Right atrium auricular region (tissue), 2 donors: ENCODE measurements at regions not wholly inside any gene's neighbourhood (a gene's known extent, or its start where the extent isn't known, plus 50 kb on each side); places are given as distances from the start of the nearest gene placed in this dataset.

ENCODE experiments used
- DNase-seq: peaks from one replicate; pipeline ENCODE4 v3.0.0-alpha.2; 2019; ENCODE audit warnings: low spot score
- H3K27ac ChIP-seq, 2 donors: fragments of 200-600 bp; sonication (generic); 1 replicate in 1 of 2; 2 replicates in 1 of 2; pipeline ENCODE4 v1.5.1; 2016 to 2019
- H3K27me3 ChIP-seq, 2 donors: fragments of 200-600 bp; sonication (generic); one replicate each; pipeline versions ENCODE4 v1.5.1 to v1.6.0; 2017 to 2019
- H3K36me3 ChIP-seq: fragments of 200-600 bp; sonication (generic); one replicate; pipeline ENCODE4 v1.5.1; 2016
- H3K4me1 ChIP-seq, 2 donors: fragments of 200-600 bp; sonication (generic); one replicate each; pipeline versions ENCODE4 v1.5.1 to v1.6.0; 2017 to 2019
- H3K4me3 ChIP-seq, 2 donors: fragments of 200-600 bp; sonication (generic); 1 replicate in 1 of 2; 2 replicates in 1 of 2; pipeline ENCODE4 v1.5.1; 2017 to 2019; ENCODE audit warnings: mild to moderate bottlenecking in 1 of 2, moderate library complexity in 1 of 2
- H3K9me3 ChIP-seq, 2 donors: fragments of 200-600 bp; sonication (generic); one replicate each; pipeline ENCODE4 v1.5.1; 2019
- TF ChIP-seq, protein P1 (sequence below), 2 donors: fragments of 200-600 bp; sonication (generic); IDR thresholded peaks; one replicate each; pipeline ENCODE4 v1.5.1; 2019; ENCODE audit warnings: antibody characterized with exemption in 2 of 2

DNA sequence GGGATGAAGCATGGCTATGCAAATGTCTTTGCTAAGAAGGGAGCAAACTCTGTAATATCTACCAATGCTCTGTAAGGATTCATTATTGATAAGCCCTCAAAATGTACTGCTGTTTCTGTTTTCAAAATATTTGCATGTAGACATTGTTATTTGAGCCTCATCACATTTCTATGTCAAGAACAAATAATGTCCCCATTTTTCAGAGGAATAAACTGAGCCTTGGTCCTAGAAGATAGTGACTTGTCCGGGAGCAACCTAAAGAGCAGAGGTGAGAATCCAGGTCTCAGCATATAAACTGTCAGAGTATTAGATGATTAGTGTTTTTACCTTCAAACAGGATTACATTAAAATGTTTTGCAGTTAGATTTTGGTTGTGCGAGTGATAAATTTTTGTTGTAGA lies 125.5 kb upstream of the SRRM4 start:
- H3K27ac ChIP-seq, result no peak overlapping the region

GRCh38 chr12:118866346-118866745 lies 115.0 kb upstream of the SRRM4 start:
- no peaks in the 10 kb centered on the region for H3K36me3 ChIP-seq
- H3K27me3 ChIP-seq, result no peaks in the 10 kb centered on the region
- H3K4me1 ChIP-seq, result no peaks in the 10 kb centered on the region
- H3K27ac ChIP-seq, result no peak overlapping the region
- TF ChIP-seq, protein P1, sequence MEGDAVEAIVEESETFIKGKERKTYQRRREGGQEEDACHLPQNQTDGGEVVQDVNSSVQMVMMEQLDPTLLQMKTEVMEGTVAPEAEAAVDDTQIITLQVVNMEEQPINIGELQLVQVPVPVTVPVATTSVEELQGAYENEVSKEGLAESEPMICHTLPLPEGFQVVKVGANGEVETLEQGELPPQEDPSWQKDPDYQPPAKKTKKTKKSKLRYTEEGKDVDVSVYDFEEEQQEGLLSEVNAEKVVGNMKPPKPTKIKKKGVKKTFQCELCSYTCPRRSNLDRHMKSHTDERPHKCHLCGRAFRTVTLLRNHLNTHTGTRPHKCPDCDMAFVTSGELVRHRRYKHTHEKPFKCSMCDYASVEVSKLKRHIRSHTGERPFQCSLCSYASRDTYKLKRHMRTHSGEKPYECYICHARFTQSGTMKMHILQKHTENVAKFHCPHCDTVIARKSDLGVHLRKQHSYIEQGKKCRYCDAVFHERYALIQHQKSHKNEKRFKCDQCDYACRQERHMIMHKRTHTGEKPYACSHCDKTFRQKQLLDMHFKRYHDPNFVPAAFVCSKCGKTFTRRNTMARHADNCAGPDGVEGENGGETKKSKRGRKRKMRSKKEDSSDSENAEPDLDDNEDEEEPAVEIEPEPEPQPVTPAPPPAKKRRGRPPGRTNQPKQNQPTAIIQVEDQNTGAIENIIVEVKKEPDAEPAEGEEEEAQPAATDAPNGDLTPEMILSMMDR (IDR thresholded peaks at IDR 0.05), result no peak
- DNase-seq, result no peak
- no peak overlapping the region for H3K4me3 ChIP-seq
- H3K9me3 ChIP-seq, result no peaks in the 10 kb centered on the region

More for the DNA sequence above, 125.5 kb upstream of the SRRM4 start:
- TF ChIP-seq, protein P1 (IDR thresholded peaks at IDR 0.05), result no peak
- Histone ChIP-seq H3K4me1 (no peaks in the 10 kb centered on the region), H3K36me3 (no peaks in the 10 kb centered on the region), H3K9me3 (no peaks in the 10 kb centered on the region), H3K27me3 (no peaks in the 10 kb centered on the region), H3K4me3 (no peak overlapping the region)
- DNase-seq, result no peak

DNA sequence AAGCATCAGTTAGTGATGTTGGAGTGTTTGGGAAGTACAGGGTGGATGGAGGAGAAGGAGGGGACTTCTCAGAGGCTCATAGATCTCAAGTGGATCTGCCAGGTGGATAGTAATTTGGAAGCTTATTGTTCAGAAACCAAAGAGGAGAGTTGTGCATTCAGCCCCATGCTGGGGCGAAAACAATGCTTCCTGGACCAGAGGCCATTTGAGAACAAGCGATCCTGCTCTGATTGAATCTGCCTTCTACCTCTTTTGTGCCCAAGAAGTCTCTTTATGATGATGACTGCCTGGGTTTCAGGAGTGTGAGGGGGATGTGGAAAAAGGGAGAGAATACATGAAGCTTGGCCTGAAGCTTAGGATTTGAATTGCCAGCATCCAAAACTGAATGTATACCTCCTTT lies 110.8 kb upstream of the SRRM4 start:
- H3K27me3 ChIP-seq, result no peaks in the 10 kb centered on the region
- H3K4me1 ChIP-seq, result no peaks in the 10 kb centered on the region
- no peak overlapping the region for H3K27ac ChIP-seq
- H3K4me3 ChIP-seq, result no peak overlapping the region
- no peaks in the 10 kb centered on the region for H3K36me3 ChIP-seq
- TF ChIP-seq, protein P1 (IDR thresholded peaks at IDR 0.05), result no peak
- DNase-seq, result no peak
- no peaks in the 10 kb centered on the region for H3K9me3 ChIP-seq

DNA sequence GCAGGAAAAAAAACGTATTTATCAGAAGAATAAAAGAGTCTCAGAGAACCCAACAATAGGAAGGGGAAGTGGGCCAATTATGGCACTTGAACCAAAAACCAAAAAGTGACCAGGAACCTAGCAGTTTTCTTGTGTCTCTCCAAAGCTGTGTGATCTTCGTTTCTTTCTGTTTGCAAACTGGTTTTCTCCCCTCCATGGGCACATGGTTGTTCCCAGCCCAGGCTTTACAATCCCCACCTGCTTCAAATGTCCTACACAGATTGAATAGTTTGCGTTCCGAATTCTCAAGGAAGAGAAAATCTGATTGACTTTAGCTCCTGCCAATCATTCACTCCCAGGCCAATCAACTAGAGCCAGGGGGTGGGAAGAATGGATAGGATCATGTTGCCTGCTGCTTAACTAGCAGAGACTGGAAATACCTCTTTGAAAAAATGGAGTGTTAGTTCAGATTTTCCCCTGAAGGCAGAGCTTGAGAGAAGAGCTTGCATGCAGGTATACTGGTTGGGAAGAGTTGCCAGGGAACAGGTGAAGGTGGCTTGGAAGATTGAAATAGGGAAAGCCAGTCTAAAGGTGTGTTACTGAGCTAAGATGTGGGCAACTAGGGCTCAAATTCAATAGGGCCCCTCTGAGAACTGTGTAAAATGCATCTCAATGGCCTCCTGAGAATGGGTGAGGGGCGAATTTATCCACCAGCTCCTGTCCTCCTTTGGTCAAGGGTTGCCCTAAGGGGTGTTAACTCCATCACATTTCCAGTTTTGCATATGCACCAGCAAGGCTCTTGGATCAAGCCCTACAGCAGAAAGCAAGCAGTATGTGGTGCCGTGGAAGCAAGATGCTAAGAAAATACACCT lies 106.4 kb upstream of the SRRM4 start:
- TF ChIP-seq, protein P1 (IDR thresholded peaks at IDR 0.05), result no peak
- Histone ChIP-seq H3K27me3 (no peaks in the 10 kb centered on the region), H3K27ac (no peak overlapping the region), H3K4me1 (no peaks in the 10 kb centered on the region), H3K36me3 (no peaks in the 10 kb centered on the region), H3K9me3 (no peaks in the 10 kb centered on the region), H3K4me3 (no peak overlapping the region)
- DNase-seq, result no peak

DNA sequence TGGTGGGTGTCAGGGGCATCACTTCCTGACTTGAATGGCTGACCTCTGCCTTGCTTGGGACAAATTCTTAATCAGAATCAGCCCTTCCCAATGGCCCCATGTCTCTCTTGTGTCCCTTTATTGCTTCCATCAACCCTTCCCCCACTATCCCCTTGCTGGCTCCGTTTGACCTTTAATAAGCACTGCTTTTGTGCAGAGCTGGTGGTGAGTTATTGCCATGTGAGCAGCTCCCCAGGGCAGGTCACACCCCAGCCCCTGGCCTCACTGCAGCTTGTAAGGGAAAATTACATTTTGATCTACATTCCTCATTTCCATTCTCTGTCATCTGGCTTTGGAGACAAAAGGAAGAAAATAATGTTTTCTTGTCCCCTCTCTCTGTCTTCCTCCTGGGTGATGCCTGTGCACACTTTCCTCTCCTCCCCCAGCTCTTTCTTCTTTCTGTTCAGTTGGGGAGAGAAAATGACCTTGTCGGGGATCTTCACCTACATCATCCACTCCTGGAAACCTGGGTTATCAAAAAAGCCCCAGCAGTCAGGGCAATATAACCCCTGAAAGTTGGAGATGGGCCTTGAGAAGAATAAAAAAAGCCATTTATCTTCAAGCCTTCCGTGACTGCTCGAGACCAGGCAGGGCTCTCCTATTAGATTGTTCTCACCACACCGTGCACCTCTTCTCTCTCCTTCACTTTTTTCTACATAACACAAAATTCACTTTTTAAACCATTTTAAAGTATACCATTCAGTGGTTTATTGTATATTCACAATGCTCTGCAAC lies 100.4 kb upstream of the SRRM4 start:
- DNase-seq, result no peak
- TF ChIP-seq, protein P1 (IDR thresholded peaks at IDR 0.05), result no peak
- H3K4me1 ChIP-seq, result no peaks in the 10 kb centered on the region
- no peak overlapping the region for H3K4me3 ChIP-seq
- no peaks in the 10 kb centered on the region for H3K27me3 ChIP-seq
- H3K36me3 ChIP-seq, result no peaks in the 10 kb centered on the region
- no peak overlapping the region for H3K27ac ChIP-seq
- no peaks in the 10 kb centered on the region for H3K9me3 ChIP-seq
